OCI-LY7 (cell line): ENCODE measurements at regions not wholly inside any gene's neighbourhood (a gene's known extent, or its start where the extent isn't known, plus 50 kb on each side); places are given as distances from the start of the nearest gene placed in this dataset.

Experiments
- EZH2phosphoT487 ChIP-seq: fragments of 200-600 bp; sonication (generic); IDR thresholded peaks from 2 replicates; pipeline ENCODE4 v1.6.1; 2018; ENCODE audit warnings: low read depth, borderline replicate concordance, mild to moderate bottlenecking, mixed run types, antibody characterized with exemption, low read length, moderate library complexity, mixed read lengths
- TF ChIP-seq, protein P1 (sequence below): fragments of 200-600 bp; sonication (generic); conservative IDR thresholded peaks from 2 replicates; pipeline ENCODE4 v1.5.1; 2014; ENCODE audit warnings: mild to moderate bottlenecking, antibody characterized with exemption, low read length, moderate library complexity, mixed read lengths

DNA sequence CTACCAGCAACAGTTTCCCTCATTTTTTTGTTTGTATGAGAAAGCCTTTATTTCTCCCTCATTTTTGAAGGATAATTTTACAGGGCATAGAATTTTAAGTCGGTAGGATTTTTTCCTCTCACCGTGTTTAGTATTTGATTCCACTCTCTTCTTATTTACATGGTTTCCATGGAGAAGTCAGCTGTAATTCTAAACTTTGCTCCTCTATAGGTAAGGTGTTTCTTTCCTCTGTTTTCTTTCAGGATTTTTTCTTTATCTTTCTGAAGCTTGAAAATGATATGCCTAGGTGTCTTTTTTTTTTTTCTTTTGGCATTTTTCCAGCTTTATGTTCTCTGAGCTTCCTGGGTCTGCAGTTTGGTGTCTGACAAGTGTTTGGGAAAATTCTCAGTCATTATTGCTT lies 75.6 kb upstream of the ETV6 start:
- TF ChIP-seq, protein P1, sequence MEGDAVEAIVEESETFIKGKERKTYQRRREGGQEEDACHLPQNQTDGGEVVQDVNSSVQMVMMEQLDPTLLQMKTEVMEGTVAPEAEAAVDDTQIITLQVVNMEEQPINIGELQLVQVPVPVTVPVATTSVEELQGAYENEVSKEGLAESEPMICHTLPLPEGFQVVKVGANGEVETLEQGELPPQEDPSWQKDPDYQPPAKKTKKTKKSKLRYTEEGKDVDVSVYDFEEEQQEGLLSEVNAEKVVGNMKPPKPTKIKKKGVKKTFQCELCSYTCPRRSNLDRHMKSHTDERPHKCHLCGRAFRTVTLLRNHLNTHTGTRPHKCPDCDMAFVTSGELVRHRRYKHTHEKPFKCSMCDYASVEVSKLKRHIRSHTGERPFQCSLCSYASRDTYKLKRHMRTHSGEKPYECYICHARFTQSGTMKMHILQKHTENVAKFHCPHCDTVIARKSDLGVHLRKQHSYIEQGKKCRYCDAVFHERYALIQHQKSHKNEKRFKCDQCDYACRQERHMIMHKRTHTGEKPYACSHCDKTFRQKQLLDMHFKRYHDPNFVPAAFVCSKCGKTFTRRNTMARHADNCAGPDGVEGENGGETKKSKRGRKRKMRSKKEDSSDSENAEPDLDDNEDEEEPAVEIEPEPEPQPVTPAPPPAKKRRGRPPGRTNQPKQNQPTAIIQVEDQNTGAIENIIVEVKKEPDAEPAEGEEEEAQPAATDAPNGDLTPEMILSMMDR, result no peak
- TF ChIP-seq EZH2phosphoT487, result no peak
